ENCODE measurements at regions not wholly inside any gene's neighbourhood (a gene's known extent, or its start where the extent isn't known, plus 50 kb on each side); places are given as distances from the start of the nearest gene placed in this dataset.

GRCh38 chr5:10838038-10838437, 77.0 kb upstream of the DAP start:
- Mint-ChIP-seq H3K4me1 (peaks cover 2% of the 10 kb centered on the region), H3K36me3 (no peaks in the 10 kb centered on the region), H3K4me3 (no peak overlapping the region), H3K27me3 (ENCODE audit: low read depth) (no peaks in the 10 kb centered on the region), H3K9me3 (peaks cover 11% of the 10 kb centered on the region), H3K27ac (no peak overlapping the region)
- TF ChIP-seq CTCF (IDR thresholded peaks at IDR 0.05; ENCODE audit: unreplicated experiment) = no peak
- no peak for DNase-seq (ENCODE audit: low spot score in 2 of 2, unreplicated experiment in 2 of 2)

GRCh38 chr5:10836986-10837385, 76.0 kb upstream of the DAP start:
- Mint-ChIP-seq H3K9me3 (peaks cover 1% of the 10 kb centered on the region), H3K36me3 (no peaks in the 10 kb centered on the region), H3K27me3 (ENCODE audit: low read depth) (no peaks in the 10 kb centered on the region), H3K4me3 (no peak overlapping the region), H3K27ac (no peak overlapping the region), H3K4me1 (peaks cover 3% of the 10 kb centered on the region)
- no peak for DNase-seq (ENCODE audit: low spot score in 2 of 2, unreplicated experiment in 2 of 2)
- no peak for TF ChIP-seq CTCF (IDR thresholded peaks at IDR 0.05; ENCODE audit: unreplicated experiment)

- H3K4me1 Mint-ChIP-seq = peaks cover 10% of the 10 kb centered on the region
- no peak overlapping the region for H3K27ac Mint-ChIP-seq
- H3K27me3 Mint-ChIP-seq (ENCODE audit: low read depth) = no peaks in the 10 kb centered on the region
- TF ChIP-seq CTCF (IDR thresholded peaks at IDR 0.05; ENCODE audit: unreplicated experiment) = no peak
- no peaks in the 10 kb centered on the region for H3K9me3 Mint-ChIP-seq
- H3K36me3 Mint-ChIP-seq = no peaks in the 10 kb centered on the region
- H3K4me3 Mint-ChIP-seq = no peak overlapping the region
- no peak for DNase-seq (ENCODE audit: low spot score in 2 of 2, unreplicated experiment in 2 of 2)
These were observed 73.7 kb upstream of the DAP start for GRCh38 chr5:10834695-10835094.

GRCh38 chr5:10832987-10833386, 72.0 kb upstream of the DAP start:
- Mint-ChIP-seq H3K9me3 (no peaks in the 10 kb centered on the region), H3K36me3 (no peaks in the 10 kb centered on the region), H3K4me3 (no peak overlapping the region), H3K27ac (peak overlapping the region; percentile 82), H3K4me1 (peaks cover 10% of the 10 kb centered on the region), H3K27me3 (ENCODE audit: low read depth) (no peaks in the 10 kb centered on the region)
- no peak for TF ChIP-seq CTCF (IDR thresholded peaks at IDR 0.05; ENCODE audit: unreplicated experiment)
- no peak for DNase-seq (ENCODE audit: low spot score in 2 of 2, unreplicated experiment in 2 of 2)

- Mint-ChIP-seq H3K4me1 (peaks cover 10% of the 10 kb centered on the region), H3K27me3 (ENCODE audit: low read depth) (no peaks in the 10 kb centered on the region), H3K9me3 (no peaks in the 10 kb centered on the region), H3K27ac (no peak overlapping the region), H3K4me3 (no peak overlapping the region), H3K36me3 (no peaks in the 10 kb centered on the region)
- DNase-seq (ENCODE audit: low spot score in 2 of 2, unreplicated experiment in 2 of 2) = no peak
- no peak for TF ChIP-seq CTCF (IDR thresholded peaks at IDR 0.05; ENCODE audit: unreplicated experiment)
These were observed 71.4 kb upstream of the DAP start for GRCh38 chr5:10832421-10832820.

GRCh38 chr5:10831419-10831818, 70.4 kb upstream of the DAP start:
- Mint-ChIP-seq H3K4me1 (peaks cover 10% of the 10 kb centered on the region), H3K9me3 (no peaks in the 10 kb centered on the region), H3K36me3 (no peaks in the 10 kb centered on the region), H3K4me3 (no peak overlapping the region), H3K27ac (peak overlapping the region; percentile 59), H3K27me3 (ENCODE audit: low read depth) (no peaks in the 10 kb centered on the region)
- TF ChIP-seq CTCF (IDR thresholded peaks at IDR 0.05; ENCODE audit: unreplicated experiment) = no peak
- no peak for DNase-seq (ENCODE audit: low spot score in 2 of 2, unreplicated experiment in 2 of 2)
